ENCODE measurements at regions not wholly inside any gene's neighbourhood (a gene's known extent, or its start where the extent isn't known, plus 50 kb on each side); places are given as distances from the start of the nearest gene placed in this dataset.

- RAD21 ChIA-PET (ENCODE audit: unreplicated experiment): no interaction called here
- FAIRE-seq: no peak
- TF ChIP-seq, protein P1, sequence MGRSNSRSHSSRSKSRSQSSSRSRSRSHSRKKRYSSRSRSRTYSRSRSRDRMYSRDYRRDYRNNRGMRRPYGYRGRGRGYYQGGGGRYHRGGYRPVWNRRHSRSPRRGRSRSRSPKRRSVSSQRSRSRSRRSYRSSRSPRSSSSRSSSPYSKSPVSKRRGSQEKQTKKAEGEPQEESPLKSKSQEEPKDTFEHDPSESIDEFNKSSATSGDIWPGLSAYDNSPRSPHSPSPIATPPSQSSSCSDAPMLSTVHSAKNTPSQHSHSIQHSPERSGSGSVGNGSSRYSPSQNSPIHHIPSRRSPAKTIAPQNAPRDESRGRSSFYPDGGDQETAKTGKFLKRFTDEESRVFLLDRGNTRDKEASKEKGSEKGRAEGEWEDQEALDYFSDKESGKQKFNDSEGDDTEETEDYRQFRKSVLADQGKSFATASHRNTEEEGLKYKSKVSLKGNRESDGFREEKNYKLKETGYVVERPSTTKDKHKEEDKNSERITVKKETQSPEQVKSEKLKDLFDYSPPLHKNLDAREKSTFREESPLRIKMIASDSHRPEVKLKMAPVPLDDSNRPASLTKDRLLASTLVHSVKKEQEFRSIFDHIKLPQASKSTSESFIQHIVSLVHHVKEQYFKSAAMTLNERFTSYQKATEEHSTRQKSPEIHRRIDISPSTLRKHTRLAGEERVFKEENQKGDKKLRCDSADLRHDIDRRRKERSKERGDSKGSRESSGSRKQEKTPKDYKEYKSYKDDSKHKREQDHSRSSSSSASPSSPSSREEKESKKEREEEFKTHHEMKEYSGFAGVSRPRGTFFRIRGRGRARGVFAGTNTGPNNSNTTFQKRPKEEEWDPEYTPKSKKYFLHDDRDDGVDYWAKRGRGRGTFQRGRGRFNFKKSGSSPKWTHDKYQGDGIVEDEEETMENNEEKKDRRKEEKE (IDR thresholded peaks at IDR 0.05): no peak
- no peak for TF ChIP-seq YY1 (IDR thresholded peaks at IDR 0.05; ENCODE audit: low read depth, low read length)
- no peak for TF ChIP-seq ATF7 (IDR thresholded peaks at IDR 0.05; ENCODE audit: low read depth)
- no peak for TF ChIP-seq SREBF2 (IDR thresholded peaks at IDR 0.05; ENCODE audit: low read length)
- TF ChIP-seq, protein P2, sequence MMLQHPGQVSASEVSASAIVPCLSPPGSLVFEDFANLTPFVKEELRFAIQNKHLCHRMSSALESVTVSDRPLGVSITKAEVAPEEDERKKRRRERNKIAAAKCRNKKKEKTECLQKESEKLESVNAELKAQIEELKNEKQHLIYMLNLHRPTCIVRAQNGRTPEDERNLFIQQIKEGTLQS (IDR thresholded peaks at IDR 0.05; ENCODE audit: borderline replicate concordance, extremely low read depth, low read depth, low read length): no peak
- TF ChIP-seq SIX5 (IDR thresholded peaks at IDR 0.05; ENCODE audit: low read depth, low read length, severe bottlenecking): no peak
- no peak for TF ChIP-seq ASH2L (IDR thresholded peaks at IDR 0.05; ENCODE audit: borderline replicate concordance, low read depth)
- TF ChIP-seq, protein P3, sequence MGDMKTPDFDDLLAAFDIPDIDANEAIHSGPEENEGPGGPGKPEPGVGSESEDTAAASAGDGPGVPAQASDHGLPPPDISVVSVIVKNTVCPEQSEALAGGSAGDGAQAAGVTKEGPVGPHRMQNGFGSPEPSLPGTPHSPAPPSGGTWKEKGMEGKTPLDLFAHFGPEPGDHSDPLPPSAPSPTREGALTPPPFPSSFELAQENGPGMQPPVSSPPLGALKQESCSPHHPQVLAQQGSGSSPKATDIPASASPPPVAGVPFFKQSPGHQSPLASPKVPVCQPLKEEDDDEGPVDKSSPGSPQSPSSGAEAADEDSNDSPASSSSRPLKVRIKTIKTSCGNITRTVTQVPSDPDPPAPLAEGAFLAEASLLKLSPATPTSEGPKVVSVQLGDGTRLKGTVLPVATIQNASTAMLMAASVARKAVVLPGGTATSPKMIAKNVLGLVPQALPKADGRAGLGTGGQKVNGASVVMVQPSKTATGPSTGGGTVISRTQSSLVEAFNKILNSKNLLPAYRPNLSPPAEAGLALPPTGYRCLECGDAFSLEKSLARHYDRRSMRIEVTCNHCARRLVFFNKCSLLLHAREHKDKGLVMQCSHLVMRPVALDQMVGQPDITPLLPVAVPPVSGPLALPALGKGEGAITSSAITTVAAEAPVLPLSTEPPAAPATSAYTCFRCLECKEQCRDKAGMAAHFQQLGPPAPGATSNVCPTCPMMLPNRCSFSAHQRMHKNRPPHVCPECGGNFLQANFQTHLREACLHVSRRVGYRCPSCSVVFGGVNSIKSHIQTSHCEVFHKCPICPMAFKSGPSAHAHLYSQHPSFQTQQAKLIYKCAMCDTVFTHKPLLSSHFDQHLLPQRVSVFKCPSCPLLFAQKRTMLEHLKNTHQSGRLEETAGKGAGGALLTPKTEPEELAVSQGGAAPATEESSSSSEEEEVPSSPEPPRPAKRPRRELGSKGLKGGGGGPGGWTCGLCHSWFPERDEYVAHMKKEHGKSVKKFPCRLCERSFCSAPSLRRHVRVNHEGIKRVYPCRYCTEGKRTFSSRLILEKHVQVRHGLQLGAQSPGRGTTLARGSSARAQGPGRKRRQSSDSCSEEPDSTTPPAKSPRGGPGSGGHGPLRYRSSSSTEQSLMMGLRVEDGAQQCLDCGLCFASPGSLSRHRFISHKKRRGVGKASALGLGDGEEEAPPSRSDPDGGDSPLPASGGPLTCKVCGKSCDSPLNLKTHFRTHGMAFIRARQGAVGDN (IDR thresholded peaks at IDR 0.05): no peak
These were observed 164.6 kb upstream of the KCND2 start for GRCh38 chr7:120108376-120108775.

More at GRCh38 chr7:120108376-120108775, 164.6 kb upstream of the KCND2 start:
- Histone ChIP-seq H3K9ac (ENCODE audit: control insufficient read depth, insufficient read depth, low read length) (no peak overlapping the region), H3K9me3 (replicated peaks; ENCODE audit: control insufficient read depth, insufficient read depth, low read length) (no peaks in the 10 kb centered on the region; the same call in 2 of the 3 replicates), H4K20me1 (ENCODE audit: control insufficient read depth, insufficient read depth) (no peaks in the 10 kb centered on the region), H2AFZ (ENCODE audit: control insufficient read depth, low read depth, low read length) (no peak overlapping the region), H3K27ac (ENCODE audit: control insufficient read depth, insufficient read depth) (no peak overlapping the region), H3K4me2 (ENCODE audit: control insufficient read depth, insufficient read depth) (no peak overlapping the region), H3K36me3 (ENCODE audit: control insufficient read depth in 2 of 2, insufficient read depth in 2 of 2, low read length in 1 of 2) (no peaks in the 10 kb centered on the region), H3K4me1 (ENCODE audit: control insufficient read depth, insufficient read depth, low read length) (no peaks in the 10 kb centered on the region), H3K4me3 (no peak overlapping the region), H3K27me3 (replicated peaks in 1 of 2; ENCODE audit: control insufficient read depth in 2 of 2, insufficient read depth in 2 of 2, low read length in 1 of 2) (no peaks in the 10 kb centered on the region), H3K79me2 (ENCODE audit: control insufficient read depth, insufficient read depth, low read length) (no peaks in the 10 kb centered on the region)
- intact Hi-C loops (cut with micrococcal nuclease; ENCODE audit: unreplicated experiment): no loop called here
- ATAC-seq: no peak
- in situ Hi-C loops (cut with MboI): no loop called here
- ChIA-PET POLR2A (no interaction called here), SMC1A (ENCODE audit: uncharacterized antibody, unreplicated experiment) (interaction anchor here (0.5 kb wide), 1 partner anchor 387 kb away, joined by 3 read pairs; no protein-coding TSS in a partner anchor), CTCF (no interaction called here)
- no TSS peak for BruUV-seq (replicated peaks)
- DNase-seq (ENCODE audit: low read depth, low spot score): no peak
